Inflammatory macrophage treated with lipopolysaccharide for 4 hours (primary cell): ENCODE measurements at regions not wholly inside any gene's neighbourhood (a gene's known extent, or its start where the extent isn't known, plus 50 kb on each side); places are given as distances from the start of the nearest gene placed in this dataset.

Experiments
- DNase-seq: peaks from one replicate; pipeline ENCODE4 v3.0.0-alpha.2; 2020

DNA sequence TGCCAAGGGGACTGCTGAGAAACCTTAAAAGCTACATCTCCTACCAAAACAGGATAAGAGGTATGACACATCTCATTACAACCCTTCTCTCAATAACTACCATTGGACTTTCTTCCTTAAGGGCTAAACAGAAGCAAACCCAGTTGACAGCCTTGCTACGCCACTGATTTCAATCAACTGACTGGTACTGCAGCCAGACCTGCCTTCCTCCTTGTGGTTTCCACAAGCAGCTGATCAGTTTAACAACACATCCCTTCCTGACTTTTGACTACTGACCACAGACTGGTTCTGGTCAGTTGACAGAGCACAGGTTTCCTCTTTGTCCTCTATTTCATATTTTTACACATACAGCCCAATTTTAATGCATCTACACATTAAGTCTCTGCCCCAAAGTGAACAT, 108.8 kb downstream of the ADAMTS1 start:
- peak; percentile 13 for DNase-seq

DNA sequence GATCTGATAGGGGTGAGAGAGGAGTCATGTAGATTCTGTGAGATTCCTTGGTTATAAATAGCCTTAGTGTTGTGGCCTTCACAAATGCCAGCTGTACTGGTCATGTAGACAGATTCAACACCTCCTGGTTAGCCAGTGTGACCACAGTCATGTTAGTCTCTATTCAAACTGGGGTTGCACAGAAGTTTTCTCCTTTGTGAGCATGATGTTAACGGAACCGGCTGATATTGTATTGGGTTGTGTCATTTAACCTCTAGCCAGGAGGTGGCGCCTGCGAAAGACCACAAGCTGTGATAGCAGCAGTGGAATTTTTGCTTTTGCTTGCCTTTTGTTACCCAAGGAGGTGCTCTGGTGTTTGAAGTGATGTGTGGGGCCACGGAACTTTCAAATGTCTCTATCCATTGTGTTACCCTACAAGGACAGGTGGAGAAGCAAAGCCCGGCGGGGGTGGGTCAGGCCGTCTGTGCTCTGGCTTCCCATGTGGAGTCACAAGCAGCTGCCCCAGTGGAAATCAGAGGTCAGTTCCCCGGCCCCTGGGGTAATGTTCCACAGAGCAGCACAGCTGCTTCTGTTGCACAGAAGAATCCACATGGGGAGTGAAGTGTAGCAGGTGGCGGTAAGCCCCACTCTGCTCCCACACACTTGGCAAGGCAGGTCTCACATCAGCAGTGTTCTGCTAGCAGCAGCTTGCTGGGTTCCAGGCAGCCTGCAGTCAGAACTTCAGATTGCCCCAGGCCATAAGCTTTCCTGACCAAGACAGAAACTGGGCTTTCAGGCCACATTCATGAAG, 112.6 kb downstream of the ADAMTS1 start:
- DNase-seq: no peak

DNA sequence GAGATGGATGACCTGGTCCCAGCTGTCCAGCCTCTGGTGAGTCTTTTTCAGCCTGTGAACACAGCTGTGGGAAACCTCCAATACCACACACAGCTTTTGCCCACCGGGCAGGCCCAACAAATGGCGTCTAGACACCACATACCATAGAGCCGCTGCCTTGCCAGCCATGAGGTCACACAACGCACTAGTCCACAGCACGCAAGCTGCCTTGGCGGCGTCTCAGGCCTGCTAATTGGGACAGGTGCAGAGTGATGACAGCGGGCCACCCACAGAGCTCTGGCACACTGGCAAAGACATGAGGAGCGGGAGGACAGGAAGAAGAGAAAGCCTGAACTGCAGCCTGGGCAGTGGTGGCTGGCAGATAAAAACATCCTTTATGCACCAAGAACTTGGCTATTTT, 125.5 kb downstream of the ADAMTS1 start:
- no peak for DNase-seq

DNA sequence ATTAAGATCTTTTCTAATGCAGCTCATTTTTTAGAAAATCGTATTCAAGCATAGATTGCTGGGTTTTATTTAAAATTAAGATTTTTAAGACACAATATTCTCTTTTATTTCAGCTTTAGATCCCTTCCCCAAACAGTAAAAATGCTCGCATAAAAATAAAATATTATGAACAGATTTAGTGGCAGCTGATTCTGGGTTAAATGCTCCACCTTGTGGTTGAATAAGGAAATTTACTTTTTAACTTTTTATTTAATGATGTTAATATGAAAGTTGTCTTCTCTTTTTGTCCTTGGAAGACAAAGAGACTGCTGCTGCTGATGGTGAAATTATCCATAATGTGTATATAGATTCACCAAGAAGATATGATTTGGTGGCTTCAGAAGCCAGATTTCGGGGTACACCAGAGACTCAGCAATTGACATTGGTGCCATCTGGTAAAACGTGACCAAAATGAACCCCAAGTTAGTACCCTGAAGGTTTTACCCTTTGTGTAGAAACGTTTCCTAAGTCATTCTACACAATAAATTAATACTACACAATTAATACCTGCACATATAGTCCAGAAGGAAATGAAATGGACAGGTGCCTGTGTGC, 128.0 kb downstream of the ADAMTS1 start:
- peak; percentile 19 for DNase-seq

DNA sequence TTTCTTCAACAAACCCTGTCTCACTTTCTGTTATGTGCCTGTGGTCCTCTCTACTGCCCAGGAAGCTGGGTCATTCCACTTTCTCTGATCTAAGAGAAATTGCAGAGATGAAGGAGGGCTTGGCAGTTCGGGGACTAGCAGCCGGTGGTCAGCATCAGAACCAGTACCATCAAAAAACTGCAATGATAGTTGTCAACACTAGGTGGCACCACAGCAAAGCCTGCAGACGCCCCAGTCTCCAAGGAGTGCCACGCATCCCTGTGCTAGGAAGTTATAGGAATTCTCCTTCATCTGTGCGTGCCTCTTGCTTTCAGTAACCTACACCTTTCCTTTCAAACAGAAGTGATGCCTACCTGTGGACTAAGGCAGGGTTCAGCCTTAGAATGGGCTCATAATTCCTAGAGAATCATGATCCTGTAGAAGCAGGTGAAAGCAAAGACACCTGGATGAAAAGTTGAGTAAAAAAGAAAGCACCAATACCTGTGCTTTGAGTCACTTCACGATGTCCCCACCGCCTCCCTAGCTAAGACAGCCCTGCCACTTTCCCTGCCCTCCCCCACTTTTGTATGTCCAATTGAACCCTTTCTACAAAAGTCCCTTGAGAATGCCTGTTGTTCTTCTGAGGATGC, 129.2 kb downstream of the ADAMTS1 start:
- DNase-seq: peak; percentile 43

DNA sequence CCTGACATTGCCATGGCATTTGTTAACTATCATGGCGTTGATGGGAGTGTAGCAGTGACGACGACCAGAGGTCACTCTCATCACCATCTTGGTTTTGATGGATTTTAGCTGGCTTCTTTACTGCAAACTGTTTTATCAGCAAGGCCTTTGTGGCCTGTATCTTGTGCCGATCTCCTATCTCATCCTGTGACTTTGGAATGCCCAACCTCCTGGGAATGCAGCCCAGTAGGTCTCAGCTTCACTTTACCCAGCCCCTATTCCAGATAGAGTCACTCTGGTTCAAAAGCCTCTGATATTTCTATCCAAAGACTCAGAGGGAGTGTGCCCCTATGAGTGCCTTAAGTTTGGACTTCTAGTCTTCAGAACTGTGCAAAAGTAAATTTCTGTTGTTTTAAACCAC, 130.1 kb downstream of the ADAMTS1 start:
- DNase-seq: no peak

DNA sequence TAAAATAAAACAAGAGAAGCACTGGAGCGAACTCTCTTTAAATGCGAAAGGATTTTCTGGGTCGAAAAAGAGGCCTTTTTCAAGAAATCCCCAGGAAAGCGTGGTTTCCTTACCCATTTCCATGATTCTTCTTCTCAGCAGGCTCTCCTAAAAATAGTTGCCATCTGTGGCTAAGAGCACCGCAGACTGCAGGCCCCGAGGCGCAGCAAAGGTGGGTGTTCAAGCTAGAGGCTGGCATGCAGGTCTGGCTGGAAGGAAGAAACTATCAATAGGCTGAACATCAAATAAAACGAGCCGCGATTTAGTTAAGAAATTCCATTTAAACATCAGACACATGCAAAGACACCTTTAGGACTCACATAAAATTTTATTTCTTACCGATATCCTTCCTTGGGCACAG, 135.1 kb downstream of the ADAMTS1 start:
- DNase-seq: no peak

DNA sequence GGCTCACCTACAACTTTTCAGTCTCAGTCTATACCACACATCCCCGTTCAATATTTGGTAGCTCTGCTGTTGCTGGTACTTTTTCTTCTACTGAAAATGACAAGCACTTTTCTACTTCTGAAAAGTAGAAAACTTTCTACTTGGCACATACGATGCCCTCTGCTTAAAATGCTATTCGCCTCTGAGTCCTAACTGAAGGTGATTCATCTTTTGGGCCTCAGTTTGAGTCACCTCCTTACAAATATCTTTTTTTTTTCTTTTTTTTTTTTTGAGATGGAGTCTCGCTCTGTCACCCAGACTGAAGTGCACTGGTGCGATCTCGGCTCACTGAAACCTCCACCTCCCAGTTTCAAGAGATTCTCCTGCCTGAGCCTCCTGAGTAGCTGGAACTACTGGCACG, 136.0 kb upstream of the CYYR1 start:
- DNase-seq: no peak

DNA sequence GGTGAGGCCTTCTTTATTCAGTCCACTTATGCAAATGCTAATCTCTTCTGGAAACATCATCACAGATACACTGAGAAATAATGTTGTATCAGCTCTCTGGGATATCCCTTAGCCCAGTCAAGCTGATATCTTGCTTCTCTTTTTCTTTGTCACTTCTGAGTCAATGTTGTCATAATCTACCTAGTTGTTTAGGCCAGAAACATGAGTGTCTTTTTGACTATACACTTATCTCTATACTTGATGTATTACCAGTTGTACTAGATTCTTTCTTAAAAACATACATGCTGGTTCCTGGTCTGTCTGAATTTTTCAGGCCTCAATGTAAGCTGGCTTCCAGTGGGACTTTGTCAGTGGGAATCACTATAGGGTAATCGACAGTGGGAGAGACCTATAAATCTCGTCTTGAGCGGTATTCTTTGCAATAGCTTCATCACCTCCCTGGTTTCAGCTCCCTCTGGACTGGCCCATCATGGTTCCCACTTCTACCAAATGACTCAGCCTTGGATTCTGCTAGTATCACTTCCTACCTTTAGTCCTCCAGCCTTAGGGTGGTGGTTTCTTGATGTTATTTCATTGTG, 135.2 kb upstream of the CYYR1 start:
- no peak for DNase-seq

DNA sequence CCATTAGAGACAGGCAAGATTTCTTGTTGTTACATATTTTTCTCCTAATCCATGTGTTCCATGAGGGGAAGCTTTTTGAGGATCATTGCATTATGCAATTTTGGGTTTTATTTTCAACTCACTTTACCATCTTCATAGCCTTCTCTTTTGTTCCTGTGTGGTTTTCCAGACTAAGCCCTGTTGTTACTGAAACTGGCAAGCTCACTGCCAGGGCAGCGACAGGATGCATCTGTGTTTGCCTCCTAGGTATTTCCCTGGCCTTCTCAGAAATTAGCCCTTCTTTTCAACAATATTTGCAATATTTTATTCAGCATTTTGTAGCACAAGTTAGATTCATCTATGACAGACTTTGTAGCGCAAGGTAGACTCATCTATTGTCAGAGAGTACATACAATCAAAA, 134.2 kb upstream of the CYYR1 start:
- no peak for DNase-seq

DNA sequence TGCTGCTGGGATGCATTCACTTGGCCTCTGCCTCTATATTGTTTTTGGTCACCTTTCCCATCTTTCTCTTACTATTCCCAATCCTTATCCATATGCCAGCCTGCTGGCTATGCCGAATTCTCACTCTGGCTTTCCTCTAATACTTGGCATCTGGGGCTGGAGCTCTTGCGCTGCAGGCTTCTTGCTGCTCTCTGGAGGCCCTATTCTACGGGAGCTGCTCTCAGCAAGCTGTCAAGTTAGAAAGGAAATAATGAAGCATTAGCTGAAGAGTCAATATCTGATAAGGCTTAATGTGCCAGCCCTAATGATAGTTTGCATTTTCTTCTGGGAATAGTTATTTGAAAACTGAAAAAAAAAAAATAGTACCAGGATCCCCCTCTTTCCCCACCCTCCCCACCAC, 125.3 kb upstream of the CYYR1 start:
- DNase-seq: no peak

DNA sequence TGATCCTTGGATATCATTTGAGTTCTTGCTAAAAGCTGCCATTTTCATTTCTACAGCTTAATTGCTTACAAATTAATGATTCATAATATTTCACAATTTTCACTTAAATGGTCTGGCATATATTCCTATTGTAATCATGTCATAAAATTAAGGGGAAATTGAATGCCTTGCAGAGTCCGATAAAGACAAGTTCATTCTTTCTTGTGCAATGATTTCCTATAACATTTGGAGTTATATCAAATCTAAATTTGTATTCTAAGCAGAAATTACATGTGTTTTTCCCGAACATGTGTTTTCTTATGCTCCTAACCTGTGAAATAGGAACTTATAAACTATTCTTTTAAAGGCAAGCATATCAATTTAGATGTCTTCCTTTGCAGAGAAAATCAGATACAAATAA, 118.3 kb upstream of the CYYR1 start:
- DNase-seq: no peak

DNA sequence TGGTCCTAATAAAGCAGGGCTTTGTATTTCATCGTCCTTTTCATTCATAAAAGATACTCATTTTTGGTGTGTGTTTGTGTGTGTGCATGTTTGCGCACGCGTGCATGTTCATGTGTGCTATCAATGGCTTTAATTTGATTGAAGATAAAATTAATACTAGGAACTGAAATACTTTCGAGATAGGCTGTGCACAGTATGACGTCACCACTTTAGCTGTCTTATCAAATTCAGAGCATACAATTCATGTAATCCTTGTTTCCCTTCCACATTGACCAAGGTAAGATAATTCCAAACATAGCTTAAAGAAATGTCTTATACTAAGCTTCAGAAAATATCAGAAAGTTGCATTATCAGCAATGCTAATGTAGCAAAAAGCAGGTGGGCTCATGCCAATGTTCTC, 113.6 kb upstream of the CYYR1 start:
- no peak for DNase-seq

DNA sequence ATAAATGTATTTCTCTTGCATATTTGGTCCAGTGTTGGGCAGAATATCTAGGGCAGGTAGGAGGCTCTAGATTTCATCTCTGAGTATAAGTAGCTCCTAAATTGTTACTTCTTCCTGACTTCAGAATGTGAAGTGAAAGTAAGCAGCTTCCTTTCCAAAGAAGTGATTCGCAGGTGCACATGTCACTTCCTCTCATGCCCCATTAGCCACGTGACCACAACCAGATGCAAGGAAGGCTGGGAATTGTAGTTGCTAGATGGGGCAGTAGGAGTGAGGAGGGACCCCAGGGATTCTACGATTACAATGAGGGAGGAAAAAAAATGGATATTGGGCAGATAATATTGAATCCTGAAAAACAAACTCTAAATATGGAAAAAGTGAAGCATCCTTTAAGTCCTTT, 113.2 kb upstream of the CYYR1 start:
- peak; percentile 0 for DNase-seq

DNA sequence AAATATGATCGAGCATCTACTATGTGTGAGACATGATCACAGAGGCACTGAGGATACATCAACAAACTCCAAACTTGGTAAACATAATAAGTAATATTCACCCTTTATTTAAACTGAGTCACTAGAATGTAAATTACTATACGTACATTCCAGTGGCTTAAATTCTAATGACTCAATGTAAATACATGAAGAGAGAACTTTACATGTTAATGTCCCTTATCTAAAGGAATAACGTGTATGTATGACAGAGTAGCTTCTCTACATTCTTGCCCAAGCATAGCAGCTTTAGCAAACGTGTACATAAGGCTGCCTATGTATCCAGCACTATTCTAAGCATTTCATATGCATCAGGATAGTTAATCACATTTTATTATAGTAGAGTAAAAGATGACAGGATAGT, 111.8 kb upstream of the CYYR1 start:
- no peak for DNase-seq

DNA sequence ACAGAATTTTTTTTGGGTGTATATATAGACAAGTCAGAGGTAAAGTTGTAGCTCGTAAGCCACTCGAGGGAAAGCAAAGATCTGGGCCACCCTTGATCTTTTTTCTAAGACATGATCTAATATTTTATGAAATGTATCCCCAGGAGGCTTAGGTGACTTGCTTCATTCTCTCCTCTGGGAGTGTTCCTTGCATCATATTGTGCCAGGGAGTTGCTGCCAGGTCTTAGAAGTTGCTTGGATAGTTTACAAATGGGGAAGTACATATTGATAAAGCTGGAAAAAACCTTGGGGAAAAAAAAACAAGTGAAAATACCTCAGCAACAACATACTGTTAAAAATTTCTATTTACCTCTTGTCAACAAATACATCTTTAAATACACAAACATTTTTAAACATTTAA, 110.9 kb upstream of the CYYR1 start:
- no peak for DNase-seq

DNA sequence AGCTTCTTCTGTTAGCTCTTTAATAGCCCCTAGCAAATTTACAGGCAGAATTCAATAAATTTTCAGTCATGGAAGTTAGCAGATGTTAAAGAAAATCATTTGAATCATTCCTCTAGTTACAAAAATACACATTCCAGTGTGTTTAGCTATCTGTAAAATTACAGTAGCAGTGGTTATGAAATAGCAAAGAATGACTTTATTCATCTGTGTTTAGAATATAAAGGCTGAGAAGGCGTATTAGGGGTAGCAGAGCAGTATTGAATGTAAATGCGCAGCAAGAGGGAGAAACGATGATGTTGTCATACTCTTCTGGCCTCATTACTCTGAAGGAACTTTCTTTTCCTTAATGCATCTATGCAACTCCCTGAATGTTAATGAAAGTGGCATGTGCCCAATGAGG, 106.2 kb upstream of the CYYR1 start:
- DNase-seq: no peak

DNA sequence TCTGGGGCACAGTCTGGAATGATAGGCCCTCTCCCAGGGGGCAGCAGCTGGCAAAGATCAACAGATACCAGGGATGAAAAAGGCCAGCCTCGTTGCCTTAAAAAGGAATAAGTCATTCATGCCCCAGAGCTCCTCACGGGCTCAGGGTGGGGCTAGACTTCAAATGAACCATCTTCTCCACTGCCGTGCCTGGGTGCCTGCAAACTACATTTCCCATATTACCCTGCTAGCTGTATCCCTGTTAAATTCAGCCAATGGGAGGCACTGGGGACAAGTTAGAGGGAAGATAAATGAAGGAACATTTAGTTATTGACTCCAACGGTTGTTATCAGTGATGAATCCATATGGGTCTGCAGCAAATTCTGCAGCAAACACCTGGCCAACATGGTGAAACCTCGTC, 101.2 kb upstream of the CYYR1 start:
- no peak for DNase-seq

DNA sequence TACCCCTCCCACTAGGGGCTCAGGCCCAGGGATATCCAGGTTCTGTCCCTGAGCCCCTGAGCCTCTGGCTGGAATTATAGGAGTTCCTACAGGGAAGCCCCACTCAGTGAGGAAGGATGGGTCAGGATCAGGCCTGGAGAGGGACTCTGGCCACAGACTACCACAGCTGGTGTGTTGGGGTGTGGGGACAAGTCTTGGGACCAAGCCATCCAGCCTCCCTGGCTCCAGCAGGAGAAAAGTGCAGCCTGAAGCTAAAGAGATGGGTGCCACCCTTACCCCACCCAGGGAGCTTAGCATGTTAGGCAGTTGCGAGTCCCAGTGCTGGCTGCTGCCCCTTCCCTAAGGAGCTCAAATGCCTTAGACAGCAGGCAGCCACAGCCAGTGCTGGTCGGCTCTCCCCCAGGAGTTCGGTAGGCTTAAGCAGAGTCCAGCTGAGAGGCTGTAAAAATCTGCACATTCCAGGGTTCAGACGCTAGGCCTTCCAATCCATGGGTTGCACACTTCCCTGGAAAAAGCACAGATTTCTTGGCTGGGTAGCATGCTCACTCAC, 96.2 kb upstream of the CYYR1 start:
- no peak for DNase-seq

DNA sequence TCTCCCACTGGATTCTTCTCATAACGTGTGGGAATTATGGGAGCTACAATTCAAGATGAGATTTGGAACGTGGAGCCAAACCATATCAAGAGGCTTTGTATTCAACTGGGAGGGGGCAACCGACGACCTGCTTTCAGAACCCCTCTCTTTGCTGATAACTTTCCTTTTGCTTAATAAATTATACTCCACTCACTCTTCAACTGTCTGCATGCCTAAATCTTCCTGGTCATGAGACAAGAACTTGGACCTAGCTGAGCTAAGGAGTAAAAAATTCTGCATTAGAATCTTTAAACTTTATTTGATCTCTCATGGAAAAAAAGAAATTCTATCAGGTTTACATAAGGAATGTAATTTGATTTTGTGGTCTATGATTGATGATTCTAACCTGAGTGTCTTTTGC, 86.7 kb upstream of the CYYR1 start:
- DNase-seq: no peak

DNA sequence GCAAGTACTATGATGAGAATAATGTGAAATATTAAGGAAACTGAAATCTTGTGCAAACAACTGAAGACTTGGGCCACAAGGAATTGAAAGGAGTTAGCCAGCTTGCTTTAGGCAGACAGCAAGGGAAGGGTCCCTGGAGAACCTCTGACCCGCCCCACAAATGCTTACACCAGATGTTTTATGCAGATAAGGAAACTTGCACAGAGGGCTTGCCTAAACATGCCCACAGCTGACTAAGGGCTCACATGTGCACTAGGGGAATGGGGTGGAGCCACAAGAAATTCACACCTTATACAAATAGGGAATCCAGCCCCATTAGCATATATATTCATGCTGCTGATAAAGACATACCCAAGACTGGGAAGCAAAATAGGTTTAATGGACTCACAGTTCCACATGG, 86.1 kb upstream of the CYYR1 start:
- no peak for DNase-seq

DNA sequence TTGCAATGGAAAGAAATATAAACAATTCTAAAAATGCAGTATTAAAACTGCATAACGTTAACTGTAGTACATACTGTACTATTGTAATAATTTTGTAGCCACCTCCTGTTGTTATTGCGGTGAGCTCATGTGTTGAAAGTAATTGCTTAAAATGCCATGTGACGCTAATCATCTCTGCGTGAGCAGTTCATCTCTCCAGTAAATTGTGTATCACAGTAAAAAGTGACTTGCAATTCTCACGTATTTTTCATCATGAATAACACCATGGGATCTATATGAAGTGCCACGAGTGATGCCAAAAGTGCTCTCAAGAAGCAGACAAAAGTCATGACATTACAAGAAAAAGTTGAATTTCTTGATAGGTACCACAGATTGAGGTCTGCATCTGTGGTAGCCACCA, 82.4 kb upstream of the CYYR1 start:
- no peak for DNase-seq

DNA sequence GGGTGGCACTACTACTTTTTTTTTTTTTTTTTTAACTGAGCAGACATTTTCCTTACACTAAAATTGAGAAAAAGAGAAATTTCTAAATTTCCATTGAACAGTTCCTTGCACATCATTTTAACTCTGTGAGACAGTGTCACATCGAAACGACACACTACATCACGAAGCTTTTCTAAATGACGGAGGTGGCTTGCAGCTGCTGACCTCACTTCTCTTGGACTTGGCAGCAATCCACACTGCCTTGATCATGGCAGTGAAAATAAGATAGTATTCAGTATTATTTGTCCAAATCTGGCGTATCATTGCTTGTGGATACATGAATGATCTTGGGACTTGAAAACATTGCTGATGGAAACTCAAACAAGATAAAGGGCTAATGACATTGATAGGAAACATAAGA, 80.3 kb upstream of the CYYR1 start:
- DNase-seq: no peak

DNA sequence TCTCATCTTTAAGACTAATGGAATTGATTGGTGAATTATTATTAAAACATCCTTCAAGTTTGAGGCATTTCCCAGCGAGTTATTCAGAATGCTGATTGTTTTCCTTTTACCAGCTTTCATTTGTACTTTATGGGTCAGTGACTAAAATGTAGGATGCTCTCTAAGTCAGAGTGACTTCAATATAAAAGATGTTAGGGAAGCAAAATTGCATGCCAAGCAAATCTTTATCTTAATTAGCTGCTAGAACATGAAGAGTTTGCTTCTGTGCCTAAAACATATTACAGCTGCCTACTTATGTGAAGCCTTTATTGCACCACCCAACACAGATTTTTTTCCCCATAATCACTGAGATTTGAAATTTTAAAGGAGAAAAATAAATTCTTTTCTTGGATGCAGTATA, 79.8 kb upstream of the CYYR1 start:
- no peak for DNase-seq
